ENCODE measurements at regions not wholly inside any gene's neighbourhood (a gene's known extent, or its start where the extent isn't known, plus 50 kb on each side); places are given as distances from the start of the nearest gene placed in this dataset.

GRCh38 chr12:34393821-34394150 is 371.5 kb downstream of the ALG10 start:
- H3K27me3 Mint-ChIP-seq (ENCODE audit: insufficient read depth, low read depth): peaks cover 4% of the 10 kb centered on the region
- H3K27me3 ChIP-seq: no peaks in the 10 kb centered on the region
- no peak overlapping the region for H3K4me2 ChIP-seq
- no peaks in the 10 kb centered on the region for H3K36me3 ChIP-seq
- H3K9me3 Mint-ChIP-seq: peaks cover 42% of the 10 kb centered on the region
- H3K36me3 Mint-ChIP-seq: no peaks in the 10 kb centered on the region
- no peak overlapping the region for H3K9ac ChIP-seq
- no peak for DNase-seq (ENCODE audit: low spot score)
- H3K4me3 ChIP-seq: no peak overlapping the region
- H3K9me3 ChIP-seq (ENCODE audit: low read depth): no peaks in the 10 kb centered on the region
- H3K79me2 ChIP-seq (ENCODE audit: low read depth): no peaks in the 10 kb centered on the region
- H3F3A ChIP-seq (ENCODE audit: low read depth): no peaks in the 10 kb centered on the region
- no peaks in the 10 kb centered on the region for H3K4me1 Mint-ChIP-seq
- H3K27ac ChIP-seq: no peak overlapping the region
- no peak overlapping the region for H3K27ac Mint-ChIP-seq
- no peak overlapping the region for H3K4me3 Mint-ChIP-seq
- no peaks in the 10 kb centered on the region for H4K20me1 ChIP-seq (ENCODE audit: low read depth)
- no peak for TF ChIP-seq EZH2phosphoT487 (IDR thresholded peaks at IDR 0.05)
- no peaks in the 10 kb centered on the region for H3K4me1 ChIP-seq
- H2AFZ ChIP-seq (replicated peaks): no peak overlapping the region

- Histone ChIP-seq H3K4me1 (no peaks in the 10 kb centered on the region), H3K79me2 (ENCODE audit: low read depth) (no peaks in the 10 kb centered on the region), H3K27me3 (no peaks in the 10 kb centered on the region), H3K9me3 (ENCODE audit: low read depth) (no peaks in the 10 kb centered on the region), H3K36me3 (no peaks in the 10 kb centered on the region), H3K27ac (no peak overlapping the region), H3K4me2 (no peak overlapping the region), H4K20me1 (ENCODE audit: low read depth) (no peaks in the 10 kb centered on the region), H3K4me3 (no peak overlapping the region), H2AFZ (replicated peaks) (no peak overlapping the region), H3F3A (ENCODE audit: low read depth) (no peaks in the 10 kb centered on the region), H3K9ac (no peak overlapping the region)
- DNase-seq (ENCODE audit: low spot score): no peak
- no peak overlapping the region for H3K27ac Mint-ChIP-seq
- no peak overlapping the region for H3K4me3 Mint-ChIP-seq
- no peak for TF ChIP-seq EZH2 (IDR thresholded peaks at IDR 0.05)
- TF ChIP-seq CTCF (IDR thresholded peaks at IDR 0.05): no peak
- TF ChIP-seq EZH2phosphoT487 (IDR thresholded peaks at IDR 0.05): no peak
- H3K4me1 Mint-ChIP-seq: no peaks in the 10 kb centered on the region
- no peaks in the 10 kb centered on the region for H3K36me3 Mint-ChIP-seq
- H3K27me3 Mint-ChIP-seq (ENCODE audit: insufficient read depth, low read depth): peaks cover 4% of the 10 kb centered on the region
- peaks cover 44% of the 10 kb centered on the region for H3K9me3 Mint-ChIP-seq
Observed at GRCh38 chr12:34394211-34395055, 372.1 kb downstream of the ALG10 start.

- Mint-ChIP-seq H3K27ac (no peak overlapping the region), H3K9me3 (peaks cover 43% of the 10 kb centered on the region), H3K4me3 (no peak overlapping the region), H3K4me1 (no peaks in the 10 kb centered on the region), H3K27me3 (ENCODE audit: insufficient read depth, low read depth) (peaks cover 4% of the 10 kb centered on the region), H3K36me3 (no peaks in the 10 kb centered on the region)
- Histone ChIP-seq H4K20me1 (ENCODE audit: low read depth) (no peaks in the 10 kb centered on the region), H3K4me3 (no peak overlapping the region), H3K27me3 (no peaks in the 10 kb centered on the region), H3K9ac (no peak overlapping the region), H3K27ac (no peak overlapping the region), H3K9me3 (ENCODE audit: low read depth) (no peaks in the 10 kb centered on the region), H3F3A (ENCODE audit: low read depth) (no peaks in the 10 kb centered on the region), H3K4me2 (no peak overlapping the region), H3K4me1 (no peaks in the 10 kb centered on the region), H2AFZ (replicated peaks) (no peak overlapping the region), H3K79me2 (ENCODE audit: low read depth) (no peaks in the 10 kb centered on the region), H3K36me3 (no peaks in the 10 kb centered on the region)
- no peak for DNase-seq (ENCODE audit: low spot score)
- no peak for TF ChIP-seq CTCF (IDR thresholded peaks at IDR 0.05)
- no peak for TF ChIP-seq EZH2 (IDR thresholded peaks at IDR 0.05)
- no peak for TF ChIP-seq EZH2phosphoT487 (IDR thresholded peaks at IDR 0.05)
Observed at GRCh38 chr12:34395056-34396005, 373.0 kb downstream of the ALG10 start.
